GM23338 (cell line): ENCODE measurements at regions not wholly inside any gene's neighbourhood (a gene's known extent, or its start where the extent isn't known, plus 50 kb on each side); places are given as distances from the start of the nearest gene placed in this dataset.

Source experiments
- CREB1 ChIP-seq: fragments of 250-450 bp; sonication (Bioruptor Pico); IDR thresholded peaks from 2 replicates; pipeline ENCODE4 v1.5.0; 2020; ENCODE audit warnings: low read depth, mild to moderate bottlenecking, moderate library complexity
- EZH2 ChIP-seq: fragments of 200-600 bp; sonication (generic); IDR thresholded peaks from one replicate; pipeline ENCODE4 v1.8.0; 2017; ENCODE audit warnings: antibody characterized with exemption, mild to moderate bottlenecking, low read depth; ENCODE audit not compliant: unreplicated experiment
- NANOG ChIP-seq: IDR thresholded peaks from 2 replicates; pipeline ENCODE4 v1.6.1; 2016; ENCODE audit warnings: antibody characterized with exemption, borderline replicate concordance
- STAT1 ChIP-seq: IDR thresholded peaks from one replicate; pipeline ENCODE4 v1.6.1; 2016; ENCODE audit warnings: antibody characterized with exemption; ENCODE audit not compliant: unreplicated experiment
- ZNF114 ChIP-seq: fragments of 250-450 bp; sonication (Bioruptor Pico); IDR thresholded peaks from 2 replicates; pipeline ENCODE4 v1.5.0; 2020; ENCODE audit warnings: mild to moderate bottlenecking, moderate library complexity
- ZNF331 ChIP-seq: fragments of 250-450 bp; sonication (Bioruptor Pico); IDR thresholded peaks from 2 replicates; pipeline ENCODE4 v1.5.0; 2020; ENCODE audit warnings: low read depth, mild to moderate bottlenecking, moderate library complexity
- TF ChIP-seq, protein P1 (sequence below): fragments of 250-450 bp; sonication (Bioruptor Pico); IDR thresholded peaks from 2 replicates; pipeline ENCODE4 v1.5.0; 2020; ENCODE audit warnings: mild to moderate bottlenecking, moderate library complexity
- TF ChIP-seq, protein P2 (sequence below): IDR thresholded peaks from one replicate; pipeline ENCODE4 v1.6.1; 2018; ENCODE audit warnings: antibody characterized with exemption; ENCODE audit not compliant: unreplicated experiment
- TF ChIP-seq, protein P3 (sequence below): IDR thresholded peaks from 2 replicates; pipeline ENCODE4 v1.6.1; 2016; ENCODE audit warnings: antibody characterized with exemption

DNA sequence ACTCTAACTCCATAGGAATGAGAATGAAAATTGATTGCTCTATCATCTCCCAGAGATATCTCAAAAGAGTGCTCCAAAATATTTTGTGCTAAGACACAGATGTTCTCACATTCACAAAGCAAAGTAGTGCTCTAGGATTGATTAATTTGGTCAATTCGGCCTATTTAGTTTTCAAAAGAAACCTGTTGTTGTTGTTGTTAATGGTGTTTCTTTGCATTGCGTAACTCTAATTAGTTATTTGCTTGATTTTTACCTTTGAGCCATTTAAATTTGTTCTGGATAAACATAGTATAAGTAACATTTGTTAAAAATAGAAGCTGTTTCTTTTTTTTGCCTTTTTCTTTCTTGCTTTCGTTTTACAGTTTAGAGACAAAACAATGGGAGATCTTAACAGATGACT, 382.5 kb downstream of the CAAP1 start (continued):
- TF ChIP-seq, protein P1, sequence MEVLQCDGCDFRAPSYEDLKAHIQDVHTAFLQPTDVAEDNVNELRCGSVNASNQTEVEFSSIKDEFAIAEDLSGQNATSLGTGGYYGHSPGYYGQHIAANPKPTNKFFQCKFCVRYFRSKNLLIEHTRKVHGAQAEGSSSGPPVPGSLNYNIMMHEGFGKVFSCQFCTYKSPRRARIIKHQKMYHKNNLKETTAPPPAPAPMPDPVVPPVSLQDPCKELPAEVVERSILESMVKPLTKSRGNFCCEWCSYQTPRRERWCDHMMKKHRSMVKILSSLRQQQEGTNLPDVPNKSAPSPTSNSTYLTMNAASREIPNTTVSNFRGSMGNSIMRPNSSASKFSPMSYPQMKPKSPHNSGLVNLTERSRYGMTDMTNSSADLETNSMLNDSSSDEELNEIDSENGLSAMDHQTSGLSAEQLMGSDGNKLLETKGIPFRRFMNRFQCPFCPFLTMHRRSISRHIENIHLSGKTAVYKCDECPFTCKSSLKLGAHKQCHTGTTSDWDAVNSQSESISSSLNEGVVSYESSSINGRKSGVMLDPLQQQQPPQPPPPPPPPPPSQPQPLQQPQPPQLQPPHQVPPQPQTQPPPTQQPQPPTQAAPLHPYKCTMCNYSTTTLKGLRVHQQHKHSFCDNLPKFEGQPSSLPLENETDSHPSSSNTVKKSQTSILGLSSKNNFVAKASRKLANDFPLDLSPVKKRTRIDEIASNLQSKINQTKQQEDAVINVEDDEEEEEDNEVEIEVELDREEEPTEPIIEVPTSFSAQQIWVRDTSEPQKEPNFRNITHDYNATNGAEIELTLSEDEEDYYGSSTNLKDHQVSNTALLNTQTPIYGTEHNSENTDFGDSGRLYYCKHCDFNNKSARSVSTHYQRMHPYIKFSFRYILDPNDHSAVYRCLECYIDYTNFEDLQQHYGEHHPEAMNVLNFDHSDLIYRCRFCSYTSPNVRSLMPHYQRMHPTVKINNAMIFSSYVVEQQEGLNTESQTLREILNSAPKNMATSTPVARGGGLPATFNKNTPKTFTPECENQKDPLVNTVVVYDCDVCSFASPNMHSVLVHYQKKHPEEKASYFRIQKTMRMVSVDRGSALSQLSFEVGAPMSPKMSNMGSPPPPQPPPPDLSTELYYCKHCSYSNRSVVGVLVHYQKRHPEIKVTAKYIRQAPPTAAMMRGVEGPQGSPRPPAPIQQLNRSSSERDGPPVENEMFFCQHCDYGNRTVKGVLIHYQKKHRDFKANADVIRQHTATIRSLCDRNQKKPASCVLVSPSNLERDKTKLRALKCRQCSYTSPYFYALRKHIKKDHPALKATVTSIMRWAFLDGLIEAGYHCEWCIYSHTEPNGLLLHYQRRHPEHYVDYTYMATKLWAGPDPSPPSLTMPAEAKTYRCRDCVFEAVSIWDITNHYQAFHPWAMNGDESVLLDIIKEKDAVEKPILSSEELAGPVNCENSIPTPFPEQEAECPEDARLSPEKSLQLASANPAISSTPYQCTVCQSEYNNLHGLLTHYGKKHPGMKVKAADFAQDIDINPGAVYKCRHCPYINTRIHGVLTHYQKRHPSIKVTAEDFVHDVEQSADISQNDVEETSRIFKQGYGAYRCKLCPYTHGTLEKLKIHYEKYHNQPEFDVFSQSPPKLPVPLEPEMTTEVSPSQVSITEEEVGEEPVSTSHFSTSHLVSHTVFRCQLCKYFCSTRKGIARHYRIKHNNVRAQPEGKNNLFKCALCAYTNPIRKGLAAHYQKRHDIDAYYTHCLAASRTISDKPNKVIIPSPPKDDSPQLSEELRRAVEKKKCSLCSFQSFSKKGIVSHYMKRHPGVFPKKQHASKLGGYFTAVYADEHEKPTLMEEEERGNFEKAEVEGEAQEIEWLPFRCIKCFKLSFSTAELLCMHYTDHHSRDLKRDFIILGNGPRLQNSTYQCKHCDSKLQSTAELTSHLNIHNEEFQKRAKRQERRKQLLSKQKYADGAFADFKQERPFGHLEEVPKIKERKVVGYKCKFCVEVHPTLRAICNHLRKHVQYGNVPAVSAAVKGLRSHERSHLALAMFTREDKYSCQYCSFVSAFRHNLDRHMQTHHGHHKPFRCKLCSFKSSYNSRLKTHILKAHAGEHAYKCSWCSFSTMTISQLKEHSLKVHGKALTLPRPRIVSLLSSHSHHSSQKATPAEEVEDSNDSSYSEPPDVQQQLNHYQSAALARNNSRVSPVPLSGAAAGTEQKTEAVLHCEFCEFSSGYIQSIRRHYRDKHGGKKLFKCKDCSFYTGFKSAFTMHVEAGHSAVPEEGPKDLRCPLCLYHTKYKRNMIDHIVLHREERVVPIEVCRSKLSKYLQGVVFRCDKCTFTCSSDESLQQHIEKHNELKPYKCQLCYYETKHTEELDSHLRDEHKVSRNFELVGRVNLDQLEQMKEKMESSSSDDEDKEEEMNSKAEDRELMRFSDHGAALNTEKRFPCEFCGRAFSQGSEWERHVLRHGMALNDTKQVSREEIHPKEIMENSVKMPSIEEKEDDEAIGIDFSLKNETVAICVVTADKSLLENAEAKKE (CRISPR knock-in tag), result no peak
- no peak for TF ChIP-seq STAT1
- TF ChIP-seq ZNF331, result no peak
- TF ChIP-seq, protein P2, sequence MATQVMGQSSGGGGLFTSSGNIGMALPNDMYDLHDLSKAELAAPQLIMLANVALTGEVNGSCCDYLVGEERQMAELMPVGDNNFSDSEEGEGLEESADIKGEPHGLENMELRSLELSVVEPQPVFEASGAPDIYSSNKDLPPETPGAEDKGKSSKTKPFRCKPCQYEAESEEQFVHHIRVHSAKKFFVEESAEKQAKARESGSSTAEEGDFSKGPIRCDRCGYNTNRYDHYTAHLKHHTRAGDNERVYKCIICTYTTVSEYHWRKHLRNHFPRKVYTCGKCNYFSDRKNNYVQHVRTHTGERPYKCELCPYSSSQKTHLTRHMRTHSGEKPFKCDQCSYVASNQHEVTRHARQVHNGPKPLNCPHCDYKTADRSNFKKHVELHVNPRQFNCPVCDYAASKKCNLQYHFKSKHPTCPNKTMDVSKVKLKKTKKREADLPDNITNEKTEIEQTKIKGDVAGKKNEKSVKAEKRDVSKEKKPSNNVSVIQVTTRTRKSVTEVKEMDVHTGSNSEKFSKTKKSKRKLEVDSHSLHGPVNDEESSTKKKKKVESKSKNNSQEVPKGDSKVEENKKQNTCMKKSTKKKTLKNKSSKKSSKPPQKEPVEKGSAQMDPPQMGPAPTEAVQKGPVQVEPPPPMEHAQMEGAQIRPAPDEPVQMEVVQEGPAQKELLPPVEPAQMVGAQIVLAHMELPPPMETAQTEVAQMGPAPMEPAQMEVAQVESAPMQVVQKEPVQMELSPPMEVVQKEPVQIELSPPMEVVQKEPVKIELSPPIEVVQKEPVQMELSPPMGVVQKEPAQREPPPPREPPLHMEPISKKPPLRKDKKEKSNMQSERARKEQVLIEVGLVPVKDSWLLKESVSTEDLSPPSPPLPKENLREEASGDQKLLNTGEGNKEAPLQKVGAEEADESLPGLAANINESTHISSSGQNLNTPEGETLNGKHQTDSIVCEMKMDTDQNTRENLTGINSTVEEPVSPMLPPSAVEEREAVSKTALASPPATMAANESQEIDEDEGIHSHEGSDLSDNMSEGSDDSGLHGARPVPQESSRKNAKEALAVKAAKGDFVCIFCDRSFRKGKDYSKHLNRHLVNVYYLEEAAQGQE, result no peak
- no peak for TF ChIP-seq CREB1 (CRISPR knock-in tag)
- no peak for TF ChIP-seq EZH2
- no peak for TF ChIP-seq NANOG
- no peak for TF ChIP-seq ZNF114 (CRISPR knock-in tag)
- TF ChIP-seq, protein P3, sequence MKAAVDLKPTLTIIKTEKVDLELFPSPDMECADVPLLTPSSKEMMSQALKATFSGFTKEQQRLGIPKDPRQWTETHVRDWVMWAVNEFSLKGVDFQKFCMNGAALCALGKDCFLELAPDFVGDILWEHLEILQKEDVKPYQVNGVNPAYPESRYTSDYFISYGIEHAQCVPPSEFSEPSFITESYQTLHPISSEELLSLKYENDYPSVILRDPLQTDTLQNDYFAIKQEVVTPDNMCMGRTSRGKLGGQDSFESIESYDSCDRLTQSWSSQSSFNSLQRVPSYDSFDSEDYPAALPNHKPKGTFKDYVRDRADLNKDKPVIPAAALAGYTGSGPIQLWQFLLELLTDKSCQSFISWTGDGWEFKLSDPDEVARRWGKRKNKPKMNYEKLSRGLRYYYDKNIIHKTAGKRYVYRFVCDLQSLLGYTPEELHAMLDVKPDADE, result no peak
